Left lung (tissue), 4 donors: ENCODE measurements at regions not wholly inside any gene's neighbourhood (a gene's known extent, or its start where the extent isn't known, plus 50 kb on each side); places are given as distances from the start of the nearest gene placed in this dataset.

ENCODE experiments used
- ATAC-seq: fragments of 200-7000 bp; cut with Tn5 transposase; one replicate; pipeline ENCODE4 v1.9.1; 2020; ENCODE audit warnings: moderate library complexity
- DNase-seq, 4 donors: peaks; one replicate each; pipeline ENCODE4 v3.0.0-alpha.2; 2013 to 2020
- H3K27ac ChIP-seq, 2 donors: fragments of 200-600 bp; sonication (generic) in 1 of 2; one replicate each; pipeline versions ENCODE4 v1.5.0 to v1.8.0; 2020 to 2021
- H3K27me3 ChIP-seq, 2 donors: fragments of 200-600 bp; sonication (generic) in 1 of 2; one replicate each; pipeline versions ENCODE4 v1.5.0 to v1.8.0; 2020 to 2021
- H3K36me3 ChIP-seq, 2 donors: fragments of 200-600 bp; sonication (generic) in 1 of 2; one replicate each; pipeline versions ENCODE4 v1.5.0 to v1.8.0; 2020 to 2021
- H3K4me1 ChIP-seq, 2 donors: fragments of 200-600 bp; one replicate each; pipeline ENCODE4 v1.8.0; 2021
- H3K4me3 ChIP-seq, 2 donors: fragments of 200-600 bp; sonication (generic) in 1 of 2; one replicate each; pipeline versions ENCODE4 v1.5.0 to v1.8.0; 2020 to 2021; ENCODE audit warnings: mild to moderate bottlenecking in 1 of 2
- H3K9me3 ChIP-seq, 2 donors: fragments of 200-600 bp; sonication (generic) in 1 of 2; one replicate each; pipeline versions ENCODE4 v1.5.0 to v1.8.0; 2020 to 2021
- CTCF ChIP-seq, 2 donors: fragments of 200-600 bp; sonication (generic) in 1 of 2; IDR thresholded peaks; one replicate each; pipeline versions ENCODE4 v1.5.0 to v1.8.0; 2021; ENCODE audit warnings: antibody characterized with exemption in 2 of 2
- intact Hi-C, 2 donors: fragments of 100-400 bp; cut with DNase I; formaldehyde crosslinking; loops; one replicate each; pipeline versions ENCODE4 v1.11.2 to v1.14.2; 2022
- donor health status: DM: no; HTN: yes; CAD: no.
- donor health status: DM: no; HTN: no; CAD: no.

GRCh38 chr6:134111062-134111677 lies 58.7 kb upstream of the SLC2A12 start:
- H3K4me3 ChIP-seq, result no peak overlapping the region
- H3K36me3 ChIP-seq, result no peaks in the 10 kb centered on the region
- peaks cover 4 to 20% of the 10 kb centered on the region in 2 donors for H3K27me3 ChIP-seq
- H3K4me1 ChIP-seq, result no peaks in the 10 kb centered on the region
- no peak overlapping the region for H3K27ac ChIP-seq
- no peaks in the 10 kb centered on the region for H3K9me3 ChIP-seq
- peak; percentile 44 to 83 for TF ChIP-seq CTCF (IDR thresholded peaks at IDR 0.05)
- ATAC-seq, result peak; percentile 60
- peak in 1 of 4 donors; percentile 35 for DNase-seq
- intact Hi-C loops, result no loop called here

GRCh38 chr6:134106702-134107101 lies 54.3 kb upstream of the SLC2A12 start:
- DNase-seq (no peak), ATAC-seq (no peak)
- no peaks in the 10 kb centered on the region for H3K9me3 ChIP-seq
- no peak overlapping the region for H3K27ac ChIP-seq
- no peak overlapping the region for H3K4me3 ChIP-seq
- intact Hi-C loops, result no loop called here
- H3K36me3 ChIP-seq, result no peaks in the 10 kb centered on the region
- no peaks in the 10 kb centered on the region for H3K4me1 ChIP-seq
- H3K27me3 ChIP-seq, result no peaks in the 10 kb centered on the region
- no peak for TF ChIP-seq CTCF (IDR thresholded peaks at IDR 0.05)

GRCh38 chr6:134105940-134106339 lies 53.5 kb upstream of the SLC2A12 start:
- H3K9me3 ChIP-seq, result no peaks in the 10 kb centered on the region
- DNase-seq (no peak), ATAC-seq (no peak)
- no peak overlapping the region for H3K4me3 ChIP-seq
- intact Hi-C loops, result no loop called here
- no peaks in the 10 kb centered on the region for H3K4me1 ChIP-seq
- no peaks in the 10 kb centered on the region for H3K27me3 ChIP-seq
- no peak overlapping the region for H3K27ac ChIP-seq
- no peak for TF ChIP-seq CTCF (IDR thresholded peaks at IDR 0.05)
- no peaks in the 10 kb centered on the region for H3K36me3 ChIP-seq

- TF ChIP-seq CTCF (IDR thresholded peaks at IDR 0.05), result no peak
- no peak overlapping the region for H3K27ac ChIP-seq
- no peaks in the 10 kb centered on the region for H3K4me1 ChIP-seq
- H3K9me3 ChIP-seq, result no peaks in the 10 kb centered on the region
- peaks cover 0 to 2% of the 10 kb centered on the region in 2 donors for H3K27me3 ChIP-seq
- H3K36me3 ChIP-seq, result no peaks in the 10 kb centered on the region
- H3K4me3 ChIP-seq, result no peak overlapping the region
- DNase-seq (no peak), ATAC-seq (no peak)
- intact Hi-C loops, result no loop called here
These were observed 50.6 kb upstream of the SLC2A12 start for GRCh38 chr6:134103006-134103405.
